ENCODE measurements at regions not wholly inside any gene's neighbourhood (a gene's known extent, or its start where the extent isn't known, plus 50 kb on each side); places are given as distances from the start of the nearest gene placed in this dataset.
"Not testable (repeated sequence)": the region's sequence is repeated elsewhere in the genome, so short reads cannot be mapped to it uniquely, and the experiment has no call there.

- ATAC-seq (ENCODE audit: low read depth); DNase-seq; H3K36me3 ChIP-seq (replicated peaks in 1 of 2; ENCODE audit: control extremely low read depth in 1 of 2, control insufficient read depth in 1 of 2, extremely low read depth in 1 of 2, insufficient read depth in 2 of 2, low read length in 1 of 2); H3K79me2 ChIP-seq (ENCODE audit: control insufficient read depth, insufficient read depth, low read length); H3K27ac Mint-ChIP-seq; CTCF ChIA-PET; H3K27me3 Mint-ChIP-seq; H3K27me3 ChIP-seq (replicated peaks in 1 of 4; ENCODE audit: control extremely low read depth in 1 of 4, control insufficient read depth in 3 of 4, insufficient read depth in 4 of 4, low read length in 3 of 4); H2AFZ ChIP-seq (ENCODE audit: insufficient read depth, low read depth, low read length, poor library complexity, severe bottlenecking); POLR2A ChIA-PET; H3K4me3 Mint-ChIP-seq; intact Hi-C loops (cut with micrococcal nuclease); H3K9me3 ChIP-seq (ENCODE audit: control extremely low read depth in 1 of 3, control insufficient read depth in 2 of 3, insufficient read depth in 1 of 3, low read length in 2 of 3); H3K9me3 Mint-ChIP-seq (ENCODE audit: insufficient read depth); H3K4me2 ChIP-seq (replicated peaks; ENCODE audit: low read depth, low read length, poor library complexity, severe bottlenecking); H3K9ac ChIP-seq (ENCODE audit: low read length); H3K4me1 Mint-ChIP-seq; H3K27ac ChIP-seq (ENCODE audit: low read length in 2 of 2); H3K4me3 ChIP-seq (ENCODE audit: control extremely low read depth in 1 of 5, extremely low read depth in 1 of 5, insufficient read depth in 1 of 5, low read depth in 2 of 5, low read length in 4 of 5); H3K4me1 ChIP-seq (ENCODE audit: control insufficient read depth in 2 of 2, insufficient read depth in 2 of 2, low read length in 2 of 2); H4K20me1 ChIP-seq (ENCODE audit: control insufficient read depth, insufficient read depth, low read length, poor library complexity, severe bottlenecking): not testable (repeated sequence)
- no CpG with 5 or more reads among the region's 5 CpGs for WGBS (ENCODE audit: insufficient coverage)
Measured at GRCh38 chrX:144154474-144154873, 270.6 kb downstream of the UBE2NL start.

- H3K36me3 ChIP-seq (replicated peaks in 1 of 2; ENCODE audit: control extremely low read depth in 1 of 2, control insufficient read depth in 1 of 2, extremely low read depth in 1 of 2, insufficient read depth in 2 of 2, low read length in 1 of 2); H3K9me3 Mint-ChIP-seq (ENCODE audit: insufficient read depth); H3K27ac Mint-ChIP-seq; H3K27ac ChIP-seq (ENCODE audit: low read length in 2 of 2); H3K9me3 ChIP-seq (ENCODE audit: control extremely low read depth in 1 of 3, control insufficient read depth in 2 of 3, insufficient read depth in 1 of 3, low read length in 2 of 3); intact Hi-C loops (cut with micrococcal nuclease); CTCF ChIA-PET; H3K4me3 ChIP-seq (ENCODE audit: control extremely low read depth in 1 of 5, extremely low read depth in 1 of 5, insufficient read depth in 1 of 5, low read depth in 2 of 5, low read length in 4 of 5); H3K9ac ChIP-seq (ENCODE audit: low read length); H3K4me3 Mint-ChIP-seq; H4K20me1 ChIP-seq (ENCODE audit: control insufficient read depth, insufficient read depth, low read length, poor library complexity, severe bottlenecking); POLR2A ChIA-PET; H3K4me1 Mint-ChIP-seq; H3K27me3 Mint-ChIP-seq; H3K27me3 ChIP-seq (replicated peaks in 1 of 4; ENCODE audit: control extremely low read depth in 1 of 4, control insufficient read depth in 3 of 4, insufficient read depth in 4 of 4, low read length in 3 of 4); H3K79me2 ChIP-seq (ENCODE audit: control insufficient read depth, insufficient read depth, low read length); H3K4me1 ChIP-seq (ENCODE audit: control insufficient read depth in 2 of 2, insufficient read depth in 2 of 2, low read length in 2 of 2); H2AFZ ChIP-seq (ENCODE audit: insufficient read depth, low read depth, low read length, poor library complexity, severe bottlenecking); DNase-seq; H3K4me2 ChIP-seq (replicated peaks; ENCODE audit: low read depth, low read length, poor library complexity, severe bottlenecking): not testable (repeated sequence)
- peak; percentile 31 for ATAC-seq (ENCODE audit: low read depth)
Measured at GRCh38 chrX:144185197-144185596, 301.3 kb downstream of the UBE2NL start.

- H3K4me3 ChIP-seq (ENCODE audit: control extremely low read depth in 1 of 5, extremely low read depth in 1 of 5, insufficient read depth in 1 of 5, low read depth in 2 of 5, low read length in 4 of 5); H3K9me3 Mint-ChIP-seq (ENCODE audit: insufficient read depth); H3K4me2 ChIP-seq (replicated peaks; ENCODE audit: low read depth, low read length, poor library complexity, severe bottlenecking); H3K27me3 ChIP-seq (replicated peaks in 1 of 4; ENCODE audit: control extremely low read depth in 1 of 4, control insufficient read depth in 3 of 4, insufficient read depth in 4 of 4, low read length in 3 of 4); H3K27me3 Mint-ChIP-seq; ATAC-seq (ENCODE audit: low read depth); H3K36me3 ChIP-seq (replicated peaks in 1 of 2; ENCODE audit: control extremely low read depth in 1 of 2, control insufficient read depth in 1 of 2, extremely low read depth in 1 of 2, insufficient read depth in 2 of 2, low read length in 1 of 2); H4K20me1 ChIP-seq (ENCODE audit: control insufficient read depth, insufficient read depth, low read length, poor library complexity, severe bottlenecking); intact Hi-C loops (cut with micrococcal nuclease); H2AFZ ChIP-seq (ENCODE audit: insufficient read depth, low read depth, low read length, poor library complexity, severe bottlenecking); POLR2A ChIA-PET; H3K4me3 Mint-ChIP-seq; H3K9me3 ChIP-seq (ENCODE audit: control extremely low read depth in 1 of 3, control insufficient read depth in 2 of 3, insufficient read depth in 1 of 3, low read length in 2 of 3); H3K4me1 ChIP-seq (ENCODE audit: control insufficient read depth in 2 of 2, insufficient read depth in 2 of 2, low read length in 2 of 2); CTCF ChIA-PET; H3K27ac ChIP-seq (ENCODE audit: low read length in 2 of 2); H3K27ac Mint-ChIP-seq; DNase-seq; H3K4me1 Mint-ChIP-seq; H3K9ac ChIP-seq (ENCODE audit: low read length); H3K79me2 ChIP-seq (ENCODE audit: control insufficient read depth, insufficient read depth, low read length): not testable (repeated sequence)
- no CpG with 5 or more reads among the region's 4 CpGs for WGBS (ENCODE audit: insufficient coverage)
Measured at GRCh38 chrX:144188489-144188888, 304.6 kb downstream of the UBE2NL start.

- H3K4me1 ChIP-seq (ENCODE audit: control insufficient read depth in 2 of 2, insufficient read depth in 2 of 2, low read length in 2 of 2); H3K27me3 Mint-ChIP-seq; H3K27ac ChIP-seq (ENCODE audit: low read length in 2 of 2); DNase-seq; H3K79me2 ChIP-seq (ENCODE audit: control insufficient read depth, insufficient read depth, low read length); H3K9me3 Mint-ChIP-seq (ENCODE audit: insufficient read depth); H3K27ac Mint-ChIP-seq; H3K4me1 Mint-ChIP-seq; H3K36me3 ChIP-seq (replicated peaks in 1 of 2; ENCODE audit: control extremely low read depth in 1 of 2, control insufficient read depth in 1 of 2, extremely low read depth in 1 of 2, insufficient read depth in 2 of 2, low read length in 1 of 2); intact Hi-C loops (cut with micrococcal nuclease); POLR2A ChIA-PET; H3K27me3 ChIP-seq (replicated peaks in 1 of 4; ENCODE audit: control extremely low read depth in 1 of 4, control insufficient read depth in 3 of 4, insufficient read depth in 4 of 4, low read length in 3 of 4); H3K4me2 ChIP-seq (replicated peaks; ENCODE audit: low read depth, low read length, poor library complexity, severe bottlenecking); CTCF ChIA-PET; H3K4me3 ChIP-seq (ENCODE audit: control extremely low read depth in 1 of 5, extremely low read depth in 1 of 5, insufficient read depth in 1 of 5, low read depth in 2 of 5, low read length in 4 of 5); ATAC-seq (ENCODE audit: low read depth); H2AFZ ChIP-seq (ENCODE audit: insufficient read depth, low read depth, low read length, poor library complexity, severe bottlenecking); H3K9ac ChIP-seq (ENCODE audit: low read length); H4K20me1 ChIP-seq (ENCODE audit: control insufficient read depth, insufficient read depth, low read length, poor library complexity, severe bottlenecking); H3K4me3 Mint-ChIP-seq; H3K9me3 ChIP-seq (ENCODE audit: control extremely low read depth in 1 of 3, control insufficient read depth in 2 of 3, insufficient read depth in 1 of 3, low read length in 2 of 3): not testable (repeated sequence)
- WGBS (ENCODE audit: insufficient coverage), result no CpG with 5 or more reads among the region's 3 CpGs
Measured at GRCh38 chrX:144197057-144197456, 313.2 kb downstream of the UBE2NL start.

Measured in B cell (primary cell).